H1 (cell line): ENCODE measurements at regions not wholly inside any gene's neighbourhood (a gene's known extent, or its start where the extent isn't known, plus 50 kb on each side); places are given as distances from the start of the nearest gene placed in this dataset.

Source experiments
- CTCF ChIA-PET: fragments of 300-600 bp; sonication (Branson Sonifier 250); formaldehyde crosslinking; loops from one replicate; lab custom pipeline; 2021; ENCODE audit not compliant: partially characterized antibody; lab: Charles Lee
- POLR2A ChIA-PET: fragments of 300-600 bp; sonication (Branson Sonifier 250); formaldehyde crosslinking; loops from one replicate; lab custom pipeline; 2021; ENCODE audit warnings: inconsistent platforms; ENCODE audit not compliant: partially characterized antibody; lab: Charles Lee
- DNase-seq, 2 experiments: peaks; one replicate each; pipeline versions ENCODE4 v3.0.0 to v3.0.0-alpha.2; 2010 to 2022; ENCODE audit warnings: low spot score in 2 of 2, low read depth in 1 of 2, mixed read lengths in 1 of 2
- FAIRE-seq: peaks from 2 replicates; lab custom pipeline; 2011; peaks lifted over from hg19 to GRCh38; lab: Jason Lieb, UNC
- H2AFZ ChIP-seq: 2 replicates; pipeline ENCODE4 v1.8.1; 2012; ENCODE audit warnings: low read length, inconsistent platforms
- H2AK5ac ChIP-seq: 2 replicates; pipeline ENCODE4 v1.6.1; 2013; ENCODE audit warnings: low read depth, low read length
- H2BK120ac ChIP-seq: replicated peaks from 2 replicates; pipeline ENCODE3; 2013; ENCODE audit warnings: low read depth, low read length, inconsistent platforms
- H2BK12ac ChIP-seq: 2 replicates; pipeline ENCODE4 v1.6.1; 2013; ENCODE audit warnings: low read depth, low read length
- H2BK15ac ChIP-seq: 2 replicates; pipeline ENCODE4 v1.6.1; 2013; ENCODE audit warnings: low read length
- H2BK20ac ChIP-seq: 2 replicates; pipeline ENCODE4 v1.6.1; 2013; ENCODE audit warnings: low read length
- H2BK5ac ChIP-seq: 2 replicates; pipeline ENCODE4 v1.6.1; 2013; ENCODE audit warnings: low read depth, low read length
- H3K14ac ChIP-seq: 2 replicates; pipeline ENCODE4 v1.6.1; 2013; ENCODE audit warnings: inconsistent platforms; ENCODE audit not compliant: insufficient read length
- H3K18ac ChIP-seq: 2 replicates; pipeline ENCODE4 v1.6.1; 2013; ENCODE audit warnings: low read length; ENCODE audit errors: extremely low read depth
- H3K23ac ChIP-seq: 2 replicates; pipeline ENCODE4 v1.6.1; 2013; ENCODE audit warnings: inconsistent platforms; ENCODE audit not compliant: insufficient read length
- H3K23me2 ChIP-seq: 2 replicates; pipeline ENCODE4 v1.6.1; 2013; ENCODE audit warnings: low read depth, low read length
- H3K27ac ChIP-seq: 2 replicates; pipeline ENCODE4 v1.6.1; 2011; ENCODE audit warnings: low read depth, low read length, inconsistent platforms
- H3K27me3 ChIP-seq, 4 experiments: replicated peaks in 1 of 4; 1 replicate in 1 of 4; 2 replicates in 3 of 4; pipeline versions ENCODE4 v1.6.1 to v1.8.1; 2011 to 2013; ENCODE audit warnings: low read length in 3 of 4, mild to moderate bottlenecking in 3 of 4, inconsistent platforms in 2 of 4, mixed read lengths in 2 of 4, moderate library complexity in 1 of 4; ENCODE audit not compliant: control insufficient read depth in 3 of 4, insufficient read depth in 3 of 4; ENCODE audit errors: extremely low read depth in 1 of 4
- H3K36me3 ChIP-seq, 4 experiments: 2 replicates each; pipeline versions ENCODE4 v1.6.1 to v1.8.1; 2011 to 2013; ENCODE audit warnings: mild to moderate bottlenecking in 4 of 4, low read length in 3 of 4, moderate library complexity in 2 of 4, control low read depth in 1 of 4, inconsistent platforms in 1 of 4; ENCODE audit not compliant: insufficient read depth in 4 of 4, control insufficient read depth in 2 of 4
- H3K4ac ChIP-seq: replicated peaks from 2 replicates; pipeline ENCODE3; 2013; ENCODE audit warnings: low read length, low read depth, mixed read lengths, inconsistent platforms; ENCODE audit not compliant: insufficient read length
- H3K4me1 ChIP-seq, 4 experiments: replicated peaks in 1 of 4; 1 replicate in 1 of 4; 2 replicates in 3 of 4; pipeline versions ENCODE4 v1.6.1 to v1.8.1; 2011 to 2013; ENCODE audit warnings: low read length in 3 of 4, inconsistent platforms in 2 of 4, mixed read lengths in 1 of 4; ENCODE audit not compliant: insufficient read depth in 4 of 4, control insufficient read depth in 3 of 4
- H3K4me2 ChIP-seq, 2 experiments: 2 replicates each; pipeline versions ENCODE4 v1.6.1 to v1.8.1; 2011 to 2013; ENCODE audit warnings: low read depth in 2 of 2, low read length in 2 of 2, control low read depth in 1 of 2, inconsistent platforms in 1 of 2, mild to moderate bottlenecking in 1 of 2; ENCODE audit not compliant: insufficient read depth in 1 of 2
- H3K4me3 ChIP-seq, 4 experiments: fragments of 200-600, 300-600 bp in 1 of 4; sonication (generic), shearing (Covaris generic), sonication (Bioruptor Twin) in 1 of 4; 2 replicates each; pipeline versions ENCODE4 v1.5.1 to v1.8.1; 2011 to 2016; ENCODE audit warnings: low read length in 4 of 4, low read depth in 3 of 4, control low read depth in 2 of 4, inconsistent platforms in 2 of 4, mild to moderate bottlenecking in 2 of 4, mixed read lengths in 1 of 4, moderate library complexity in 1 of 4; ENCODE audit not compliant: insufficient read depth in 2 of 4; ENCODE audit errors: extremely low read depth in 1 of 4
- H3K56ac ChIP-seq: replicated peaks from 2 replicates; pipeline ENCODE3; 2013; ENCODE audit warnings: low read depth, mild to moderate bottlenecking, mixed read lengths, low read length, inconsistent platforms; ENCODE audit not compliant: insufficient read length
- H3K79me1 ChIP-seq: 2 replicates; pipeline ENCODE4 v1.6.1; 2013; ENCODE audit warnings: low read depth, low read length, control low read depth
- H3K79me2 ChIP-seq, 2 experiments: 2 replicates each; pipeline versions ENCODE4 v1.6.1 to v1.8.1; 2012 to 2013; ENCODE audit warnings: low read length in 2 of 2, mild to moderate bottlenecking in 2 of 2, inconsistent platforms in 1 of 2; ENCODE audit not compliant: insufficient read depth in 2 of 2, control insufficient read depth in 1 of 2
- H3K9ac ChIP-seq, 4 experiments: replicated peaks in 1 of 4; 1 replicate in 1 of 4; 2 replicates in 3 of 4; pipeline versions ENCODE4 v1.6.1 to v1.8.1; 2011 to 2013; ENCODE audit warnings: low read depth in 3 of 4, low read length in 3 of 4, control low read depth in 2 of 4, mild to moderate bottlenecking in 2 of 4, moderate library complexity in 2 of 4, inconsistent platforms in 1 of 4; ENCODE audit errors: extremely low read depth in 1 of 4
- H3K9me3 ChIP-seq, 2 experiments: 2 replicates each; pipeline versions ENCODE4 v1.6.1 to v1.8.1; 2012 to 2013; ENCODE audit warnings: mild to moderate bottlenecking in 2 of 2, moderate library complexity in 2 of 2, control low read depth in 1 of 2, inconsistent platforms in 1 of 2, low read depth in 1 of 2, low read length in 1 of 2, mixed read lengths in 1 of 2; ENCODE audit not compliant: insufficient read depth in 2 of 2
- H4K20me1 ChIP-seq, 2 experiments: replicated peaks in 1 of 2; 2 replicates each; pipeline versions ENCODE3 to v1.8.1; 2011 to 2013; ENCODE audit warnings: inconsistent platforms in 2 of 2, low read length in 2 of 2, mild to moderate bottlenecking in 1 of 2; ENCODE audit not compliant: insufficient read depth in 2 of 2, control insufficient read depth in 1 of 2
- H4K5ac ChIP-seq: 2 replicates; pipeline ENCODE4 v1.6.1; 2013; ENCODE audit warnings: low read length, low read depth, mixed read lengths, inconsistent platforms; ENCODE audit not compliant: insufficient read length
- H4K8ac ChIP-seq: 2 replicates; pipeline ENCODE4 v1.8.0; 2013; ENCODE audit warnings: mild to moderate bottlenecking, moderate library complexity, low read length, inconsistent platforms; ENCODE audit not compliant: insufficient read depth; ENCODE audit errors: extremely low read depth
- H4K91ac ChIP-seq: replicated peaks from 2 replicates; pipeline ENCODE3; 2013; ENCODE audit warnings: low read length, mixed read lengths, inconsistent platforms; ENCODE audit not compliant: insufficient read length
- BCL11A ChIP-seq, 2 experiments: IDR thresholded peaks; one replicate each; pipeline ENCODE4 v1.6.1; 2011; ENCODE audit warnings: low read depth in 2 of 2, low read length in 2 of 2, mild to moderate bottlenecking in 2 of 2
- CBX5 ChIP-seq: fragments of 300-800, 300-1000 bp; sonication (generic); IDR thresholded peaks from 2 replicates; pipeline ENCODE4 v1.7.1; 2016; ENCODE audit warnings: antibody characterized with exemption, low read length, low read depth
- CTCF ChIP-seq, 3 experiments: IDR thresholded peaks; 1 replicate in 2 of 3; 2 replicates in 1 of 3; pipeline versions ENCODE4 v1.5.1 to v1.6.1; 2011; ENCODE audit warnings: low read length in 3 of 3, mild to moderate bottlenecking in 3 of 3, inconsistent platforms in 2 of 3, low read depth in 1 of 3, moderate library complexity in 1 of 3; ENCODE audit not compliant: insufficient read depth in 1 of 3; ENCODE audit errors: control extremely low read depth in 1 of 3
- EZH2 ChIP-seq: fragments of 200-600 bp; sonication (generic); IDR thresholded peaks from 2 replicates; pipeline ENCODE4 v1.7.1; 2012; ENCODE audit warnings: low read depth, mild to moderate bottlenecking, moderate library complexity, low read length, inconsistent platforms; ENCODE audit not compliant: severe bottlenecking
- KDM4A ChIP-seq: IDR thresholded peaks from one replicate; pipeline ENCODE4 v1.7.1; 2012; ENCODE audit warnings: low read depth, mild to moderate bottlenecking, moderate library complexity, low read length, inconsistent platforms; ENCODE audit not compliant: severe bottlenecking
- POU5F1 ChIP-seq: IDR thresholded peaks from 2 replicates; pipeline ENCODE4 v1.6.1; 2011; ENCODE audit warnings: low read depth, mild to moderate bottlenecking, low read length, moderate library complexity
- SP4 ChIP-seq: IDR thresholded peaks from 2 replicates; pipeline ENCODE4 v1.6.1; 2012; ENCODE audit warnings: low read length, inconsistent platforms
- SRF ChIP-seq: IDR thresholded peaks from 2 replicates; pipeline ENCODE4 v1.6.1; 2011; ENCODE audit warnings: mild to moderate bottlenecking, low read depth, low read length, moderate library complexity
- USF2 ChIP-seq: IDR thresholded peaks from 2 replicates; pipeline ENCODE4 v1.6.1; 2011; ENCODE audit warnings: low read length, improper control_type of control experiment
- YY1 ChIP-seq: IDR thresholded peaks from 2 replicates; pipeline ENCODE4 v1.6.1; 2011; ENCODE audit warnings: low read depth, mild to moderate bottlenecking, low read length
- ZNF274 ChIP-seq: IDR thresholded peaks from 2 replicates; pipeline ENCODE4 v1.7.0; 2012; ENCODE audit warnings: low read length, borderline replicate concordance; ENCODE audit errors: extremely low read depth
- WGBS, 2 experiments: shearing (Covaris generic) in 1 of 2; methylation state at CpG; one replicate each; pipeline versions ENCODE4 v1.1.6 to v1.1.7; 2013 to 2015; ENCODE audit warnings: low lambda C conversion rate in 2 of 2, mixed read lengths in 2 of 2, inconsistent platforms in 1 of 2, low coverage in 1 of 2, missing lambda C conversion rate in 1 of 2; ENCODE audit not compliant: insufficient replicate concordance in 2 of 2, insufficient coverage in 1 of 2, insufficient read length in 1 of 2; ENCODE audit errors: extremely low coverage in 1 of 2, missing lambda C conversion rate in 1 of 2; 5-methylcytosine and 5-hydroxymethylcytosine counted together

- Histone ChIP-seq H4K20me1 (no peaks in the 10 kb centered on the region), H4K8ac (no peak overlapping the region), H2AFZ (no peak overlapping the region), H3K23ac (no peak overlapping the region), H3K36me3 (no peaks in the 10 kb centered on the region), H3K18ac (no peak overlapping the region), H3K4me2 (no peak overlapping the region), H2BK120ac (no peak overlapping the region), H2AK5ac (no peak overlapping the region), H3K79me1 (no peaks in the 10 kb centered on the region), H3K14ac (no peak overlapping the region), H3K9ac (no peak overlapping the region), H3K4ac (no peak overlapping the region), H4K5ac (no peak overlapping the region), H3K9me3 (no peaks in the 10 kb centered on the region), H3K4me1 (no peaks in the 10 kb centered on the region), H2BK5ac (no peak overlapping the region), H4K91ac (no peak overlapping the region), H2BK20ac (no peak overlapping the region), H2BK15ac (no peak overlapping the region), H3K23me2 (no peaks in the 10 kb centered on the region), H3K56ac (no peak overlapping the region), H3K27ac (no peak overlapping the region), H3K4me3 (no peak overlapping the region), H3K79me2 (no peaks in the 10 kb centered on the region), H2BK12ac (no peak overlapping the region), H3K27me3 (no peaks in the 10 kb centered on the region)
- TF ChIP-seq BCL11A (IDR thresholded peaks at IDR 0.05; ENCODE audit: low read depth in 2 of 2, low read length in 2 of 2) (no peak), POU5F1 (no peak), YY1 (no peak), SRF (no peak), EZH2 (no peak), USF2 (no peak), CTCF (IDR thresholded peaks at IDR 0.05; ENCODE audit: control extremely low read depth in 1 of 3, insufficient read depth in 1 of 3, low read depth in 1 of 3, low read length in 3 of 3) (no peak), ZNF274 (no peak), KDM4A (no peak), SP4 (no peak), CBX5 (no peak)
- ChIA-PET CTCF (interaction anchor here (0.6 to 1.3 kb wide), 2 partner anchors 10 to 287 kb away, joined by 3 read pairs; no protein-coding TSS in a partner anchor), POLR2A (no interaction called here)
- no peak for DNase-seq
- 89% methylated on average over 3 of the region's 3 CpGs; no CpG with 5 or more reads in 1 of the 2 experiments for WGBS, 2 experiments
- no peak for FAIRE-seq
Measured at GRCh38 chr12:47378222-47378582, 298.4 kb upstream of the AMIGO2 start.
